Tibial nerve (tissue), 4 donors: ENCODE measurements at regions not wholly inside any gene's neighbourhood (a gene's known extent, or its start where the extent isn't known, plus 50 kb on each side); places are given as distances from the start of the nearest gene placed in this dataset.

Source experiments
- EP300 ChIP-seq, 2 donors: sonication (generic); formaldehyde crosslinking; IDR thresholded peaks; one replicate each; pipeline ENCODE4 v1.6.1; 2017; ENCODE audit warnings: antibody characterized with exemption in 2 of 2, mild to moderate bottlenecking in 1 of 2
- POLR2A ChIP-seq, 2 donors: fragments of 450-650 bp; IDR thresholded peaks; one replicate each; pipeline ENCODE4 v1.6.1; 2017; ENCODE audit warnings: antibody characterized with exemption in 2 of 2, mild to moderate bottlenecking in 2 of 2, moderate library complexity in 2 of 2
- TF ChIP-seq, protein P1 (sequence below), 5 experiments: fragments of 200-600 bp in 3 of 5; fragments of 450-650 bp in 2 of 5; sonication (generic) in 3 of 5; IDR thresholded peaks; one replicate each; pipeline ENCODE4 v1.5.1; 2016 to 2019; ENCODE audit warnings: antibody characterized with exemption in 5 of 5, mild to moderate bottlenecking in 3 of 5, moderate library complexity in 2 of 5

- TF ChIP-seq, protein P1, sequence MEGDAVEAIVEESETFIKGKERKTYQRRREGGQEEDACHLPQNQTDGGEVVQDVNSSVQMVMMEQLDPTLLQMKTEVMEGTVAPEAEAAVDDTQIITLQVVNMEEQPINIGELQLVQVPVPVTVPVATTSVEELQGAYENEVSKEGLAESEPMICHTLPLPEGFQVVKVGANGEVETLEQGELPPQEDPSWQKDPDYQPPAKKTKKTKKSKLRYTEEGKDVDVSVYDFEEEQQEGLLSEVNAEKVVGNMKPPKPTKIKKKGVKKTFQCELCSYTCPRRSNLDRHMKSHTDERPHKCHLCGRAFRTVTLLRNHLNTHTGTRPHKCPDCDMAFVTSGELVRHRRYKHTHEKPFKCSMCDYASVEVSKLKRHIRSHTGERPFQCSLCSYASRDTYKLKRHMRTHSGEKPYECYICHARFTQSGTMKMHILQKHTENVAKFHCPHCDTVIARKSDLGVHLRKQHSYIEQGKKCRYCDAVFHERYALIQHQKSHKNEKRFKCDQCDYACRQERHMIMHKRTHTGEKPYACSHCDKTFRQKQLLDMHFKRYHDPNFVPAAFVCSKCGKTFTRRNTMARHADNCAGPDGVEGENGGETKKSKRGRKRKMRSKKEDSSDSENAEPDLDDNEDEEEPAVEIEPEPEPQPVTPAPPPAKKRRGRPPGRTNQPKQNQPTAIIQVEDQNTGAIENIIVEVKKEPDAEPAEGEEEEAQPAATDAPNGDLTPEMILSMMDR (IDR thresholded peaks at IDR 0.05), result no peak
- no peak for TF ChIP-seq POLR2A (IDR thresholded peaks at IDR 0.05)
- no peak for TF ChIP-seq EP300 (IDR thresholded peaks at IDR 0.05)
Measured at GRCh38 chr16:82396509-82396908, 226.5 kb upstream of the MPHOSPH6 start.
